B cell (primary cell): ENCODE measurements at regions not wholly inside any gene's neighbourhood (a gene's known extent, or its start where the extent isn't known, plus 50 kb on each side); places are given as distances from the start of the nearest gene placed in this dataset.

ENCODE experiments used
- ATAC-seq: fragments of 200-7000 bp; cut with Tn5 transposase; one replicate; pipeline ENCODE4 v1.10.0; 2021; ENCODE audit warnings: low read depth, mild to moderate bottlenecking, moderate number of reproducible peaks, moderate library complexity
- CTCF ChIA-PET: fragments of 350-600 bp; sonication (Branson Sonifier 250); formaldehyde crosslinking; loops from one replicate; lab custom pipeline; 2021; ENCODE audit warnings: antibody characterized with exemption, inconsistent platforms; lab: Charles Lee
- POLR2A ChIA-PET: fragments of 350-600 bp; sonication (Branson Sonifier 250); formaldehyde crosslinking; loops from one replicate; lab custom pipeline; 2021; ENCODE audit warnings: antibody characterized with exemption; lab: Charles Lee
- DNase-seq: peaks from one replicate; pipeline ENCODE4 v3.0.0; 2013
- H2AFZ ChIP-seq: 2 replicates; pipeline ENCODE4 v1.6.1; 2012; ENCODE audit warnings: mild to moderate bottlenecking, low read depth, low read length; ENCODE audit not compliant: insufficient read depth, poor library complexity, severe bottlenecking
- H3K27ac ChIP-seq, 2 donors: 1 replicate in 1 of 2; 2 replicates in 1 of 2; pipeline ENCODE4 v1.5.1; 2012 to 2013; ENCODE audit warnings: low read length in 2 of 2, mild to moderate bottlenecking in 2 of 2, moderate library complexity in 1 of 2
- H3K27me3 ChIP-seq, 4 experiments: fragments of 200-600 bp in 1 of 4; sonication (generic) in 1 of 4; replicated peaks in 1 of 4; 1 replicate in 2 of 4; 2 replicates in 2 of 4; pipeline versions ENCODE4 v1.6.1 to v1.7.0; 2013 to 2016; ENCODE audit warnings: low read length in 3 of 4, mild to moderate bottlenecking in 2 of 4, mixed read lengths in 1 of 4, moderate library complexity in 1 of 4; ENCODE audit not compliant: insufficient read depth in 4 of 4, control insufficient read depth in 3 of 4; ENCODE audit errors: control extremely low read depth in 1 of 4
- H3K36me3 ChIP-seq, 2 experiments: replicated peaks in 1 of 2; 1 replicate in 1 of 2; 2 replicates in 1 of 2; pipeline versions ENCODE4 v1.6.1 to v1.7.1; 2013; ENCODE audit warnings: low read length in 1 of 2; ENCODE audit not compliant: insufficient read depth in 2 of 2, control insufficient read depth in 1 of 2; ENCODE audit errors: control extremely low read depth in 1 of 2, extremely low read depth in 1 of 2
- H3K4me1 ChIP-seq, 2 donors: fragments of 200-600 bp in 1 of 2; sonication (generic) in 1 of 2; 1 replicate in 1 of 2; 2 replicates in 1 of 2; pipeline versions ENCODE4 v1.5.1 to v1.6.1; 2013 to 2017; ENCODE audit warnings: low read length in 2 of 2; ENCODE audit not compliant: control insufficient read depth in 2 of 2, insufficient read depth in 2 of 2
- H3K4me2 ChIP-seq: replicated peaks from 2 replicates; pipeline ENCODE3; 2012; ENCODE audit warnings: mild to moderate bottlenecking, low read depth, low read length; ENCODE audit not compliant: poor library complexity, severe bottlenecking
- H3K4me3 ChIP-seq, 5 experiments: fragments of 200-600 bp in 1 of 5; sonication (generic) in 1 of 5; 1 replicate in 3 of 5; 2 replicates in 2 of 5; pipeline versions ENCODE4 v1.5.1 to v1.7.0; 2011 to 2016; ENCODE audit warnings: low read length in 4 of 5, mild to moderate bottlenecking in 4 of 5, low read depth in 2 of 5, control low read depth in 1 of 5, moderate library complexity in 1 of 5; ENCODE audit not compliant: insufficient read depth in 1 of 5; ENCODE audit errors: control extremely low read depth in 1 of 5, extremely low read depth in 1 of 5
- H3K79me2 ChIP-seq: fragments of 200-600 bp; sonication (generic); one replicate; pipeline ENCODE4 v1.6.0; 2016; ENCODE audit warnings: low read length; ENCODE audit not compliant: control insufficient read depth, insufficient read depth
- H3K9ac ChIP-seq: fragments of 200-600 bp; sonication (generic); 2 replicates; pipeline ENCODE4 v1.6.1; 2017; ENCODE audit warnings: mild to moderate bottlenecking, low read length, moderate library complexity
- H3K9me3 ChIP-seq, 3 donors: one replicate each; pipeline versions ENCODE4 v1.6.1 to v1.7.1; 2013; ENCODE audit warnings: low read length in 2 of 3; ENCODE audit not compliant: control insufficient read depth in 2 of 3, insufficient read depth in 1 of 3; ENCODE audit errors: control extremely low read depth in 1 of 3
- H4K20me1 ChIP-seq: 2 replicates; pipeline ENCODE4 v1.6.0; 2012; ENCODE audit warnings: mild to moderate bottlenecking, low read length; ENCODE audit not compliant: insufficient read depth, control insufficient read depth, poor library complexity, severe bottlenecking
- H3K27ac Mint-ChIP-seq: one replicate; pipeline ENCODE4 v1.8.0; 2021; ENCODE audit warnings: mixed read lengths
- H3K27me3 Mint-ChIP-seq: one replicate; pipeline ENCODE4 v1.8.0; 2021; ENCODE audit warnings: mixed read lengths
- H3K4me1 Mint-ChIP-seq: one replicate; pipeline ENCODE4 v1.8.0; 2021; ENCODE audit warnings: mixed read lengths
- H3K4me3 Mint-ChIP-seq: one replicate; pipeline ENCODE4 v1.8.0; 2021; ENCODE audit warnings: mixed read lengths
- H3K9me3 Mint-ChIP-seq: one replicate; pipeline ENCODE4 v1.8.0; 2022; ENCODE audit warnings: mixed read lengths; ENCODE audit not compliant: insufficient read depth
- CTCF ChIP-seq: fragments of 200-600 bp; IDR thresholded peaks from one replicate; pipeline ENCODE4 v1.8.0; 2022; ENCODE audit warnings: antibody characterized with exemption, mild to moderate bottlenecking
- EZH2 ChIP-seq: IDR thresholded peaks from 2 replicates; pipeline ENCODE4 v1.6.1; 2012; ENCODE audit warnings: borderline replicate concordance, low read depth, mild to moderate bottlenecking, moderate library complexity, low read length; ENCODE audit not compliant: insufficient read depth, poor library complexity, severe bottlenecking
- WGBS: methylation state at CpG from one replicate; pipeline ENCODE4 v1.1.5; 2013; ENCODE audit warnings: missing lambda C conversion rate; ENCODE audit not compliant: insufficient coverage; 5-methylcytosine and 5-hydroxymethylcytosine counted together
- intact Hi-C: fragments of 100-400 bp; cut with micrococcal nuclease; formaldehyde crosslinking; loops from one replicate; pipeline ENCODE4 v1.10.0; 2022

- no peak overlapping the region for H3K4me2 ChIP-seq
- DNase-seq (no peak), ATAC-seq (no peak)
- no peaks in the 10 kb centered on the region for H3K27me3 ChIP-seq
- Mint-ChIP-seq H3K27me3 (no peaks in the 10 kb centered on the region), H3K4me3 (no peak overlapping the region), H3K9me3 (peaks cover 2% of the 10 kb centered on the region), H3K4me1 (no peaks in the 10 kb centered on the region), H3K27ac (no peak overlapping the region)
- no peaks in the 10 kb centered on the region for H3K4me1 ChIP-seq
- 92% methylated on average over 2 of the region's 2 CpGs for WGBS
- H3K9me3 ChIP-seq = no peaks in the 10 kb centered on the region
- no peaks in the 10 kb centered on the region for H4K20me1 ChIP-seq
- H3K9ac ChIP-seq = no peak overlapping the region
- no peak overlapping the region for H2AFZ ChIP-seq
- no peak for TF ChIP-seq EZH2
- no peak for TF ChIP-seq CTCF
- no peak overlapping the region for H3K27ac ChIP-seq
- H3K79me2 ChIP-seq = no peaks in the 10 kb centered on the region
- ChIA-PET POLR2A (no interaction called here), CTCF (no interaction called here)
- H3K4me3 ChIP-seq = no peak overlapping the region
- H3K36me3 ChIP-seq = no peaks in the 10 kb centered on the region
- intact Hi-C loops = no loop called here
Observed at GRCh38 chr3:28743271-28743670, 394.6 kb upstream of the AZI2 start.

- no peak overlapping the region for H3K4me3 Mint-ChIP-seq
- Histone ChIP-seq H2AFZ (no peak overlapping the region), H3K27ac (no peak overlapping the region), H3K79me2 (no peaks in the 10 kb centered on the region), H4K20me1 (no peaks in the 10 kb centered on the region), H3K9ac (no peak overlapping the region), H3K27me3 (no peaks in the 10 kb centered on the region), H3K36me3 (no peaks in the 10 kb centered on the region), H3K4me1 (no peaks in the 10 kb centered on the region), H3K4me3 (no peak overlapping the region), H3K4me2 (no peak overlapping the region), H3K9me3 (no peaks in the 10 kb centered on the region)
- no peaks in the 10 kb centered on the region for H3K27me3 Mint-ChIP-seq
- ChIA-PET POLR2A (no interaction called here), CTCF (no interaction called here)
- WGBS = no CpG with 5 or more reads among the region's 4 CpGs
- TF ChIP-seq EZH2 (no peak), CTCF (no peak)
- no peaks in the 10 kb centered on the region for H3K4me1 Mint-ChIP-seq
- ATAC-seq (no peak), DNase-seq (no peak)
- H3K27ac Mint-ChIP-seq = no peak overlapping the region
- peaks cover 2% of the 10 kb centered on the region for H3K9me3 Mint-ChIP-seq
- intact Hi-C loops = no loop called here
Observed at GRCh38 chr3:28743831-28744230, 395.2 kb upstream of the AZI2 start.
